ENCODE measurements at regions not wholly inside any gene's neighbourhood (a gene's known extent, or its start where the extent isn't known, plus 50 kb on each side); places are given as distances from the start of the nearest gene placed in this dataset.

GRCh38 chr20:50292079-50292590, 101.5 kb downstream of the CEBPB start:
- TF ChIP-seq MAX (IDR thresholded peaks at IDR 0.05; ENCODE audit: low read depth, low read length) (no peak), CTCF (IDR thresholded peaks at IDR 0.05; ENCODE audit: low read depth, low read length) (no peak)

Data from NB4 (cell line).